ENCODE measurements at regions not wholly inside any gene's neighbourhood (a gene's known extent, or its start where the extent isn't known, plus 50 kb on each side); places are given as distances from the start of the nearest gene placed in this dataset.

DNA sequence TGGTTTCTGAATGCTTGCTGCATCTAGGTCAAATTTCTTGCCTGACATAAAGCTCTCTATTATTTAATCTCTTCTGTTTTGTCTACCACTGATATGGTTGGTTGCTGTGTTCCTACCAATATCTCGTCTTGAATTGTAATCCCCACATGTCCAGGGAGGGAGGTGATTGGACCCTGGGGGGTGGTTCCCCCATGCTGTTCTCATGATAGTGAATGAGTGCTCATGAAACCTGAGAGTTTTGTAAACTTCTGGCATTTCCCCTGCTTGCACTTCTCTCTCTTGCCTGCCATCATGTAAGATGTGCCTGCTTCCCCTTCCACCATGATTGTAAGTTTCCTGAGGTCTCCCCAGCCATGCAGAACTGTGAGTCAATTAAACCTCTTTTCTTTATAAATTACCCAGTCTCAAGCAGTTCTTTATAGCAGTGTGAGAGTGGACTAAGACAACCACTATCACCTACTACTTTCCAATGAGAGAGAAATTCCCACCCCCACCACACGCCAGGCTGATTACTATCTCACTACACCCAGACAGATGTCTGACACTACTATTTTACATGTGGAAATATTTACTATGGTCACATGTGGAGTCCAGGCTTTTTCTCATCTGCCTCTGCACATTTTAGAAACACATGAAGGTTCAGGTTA, 69.2 kb upstream of the ATP2B1 start:
- Histone ChIP-seq H3K27ac (no peak overlapping the region), H3K27me3 (no peaks in the 10 kb centered on the region), H3K4me1 (no peaks in the 10 kb centered on the region), H3K4me3 (no peak overlapping the region), H3K36me3 (no peaks in the 10 kb centered on the region), H3K9me3 (no peaks in the 10 kb centered on the region)
- TF ChIP-seq EP300 (IDR thresholded peaks at IDR 0.05) (no peak), POLR2A (IDR thresholded peaks at IDR 0.05) (no peak), POLR2AphosphoS5 (IDR thresholded peaks at IDR 0.05) (no peak)
- TF ChIP-seq, protein P1, sequence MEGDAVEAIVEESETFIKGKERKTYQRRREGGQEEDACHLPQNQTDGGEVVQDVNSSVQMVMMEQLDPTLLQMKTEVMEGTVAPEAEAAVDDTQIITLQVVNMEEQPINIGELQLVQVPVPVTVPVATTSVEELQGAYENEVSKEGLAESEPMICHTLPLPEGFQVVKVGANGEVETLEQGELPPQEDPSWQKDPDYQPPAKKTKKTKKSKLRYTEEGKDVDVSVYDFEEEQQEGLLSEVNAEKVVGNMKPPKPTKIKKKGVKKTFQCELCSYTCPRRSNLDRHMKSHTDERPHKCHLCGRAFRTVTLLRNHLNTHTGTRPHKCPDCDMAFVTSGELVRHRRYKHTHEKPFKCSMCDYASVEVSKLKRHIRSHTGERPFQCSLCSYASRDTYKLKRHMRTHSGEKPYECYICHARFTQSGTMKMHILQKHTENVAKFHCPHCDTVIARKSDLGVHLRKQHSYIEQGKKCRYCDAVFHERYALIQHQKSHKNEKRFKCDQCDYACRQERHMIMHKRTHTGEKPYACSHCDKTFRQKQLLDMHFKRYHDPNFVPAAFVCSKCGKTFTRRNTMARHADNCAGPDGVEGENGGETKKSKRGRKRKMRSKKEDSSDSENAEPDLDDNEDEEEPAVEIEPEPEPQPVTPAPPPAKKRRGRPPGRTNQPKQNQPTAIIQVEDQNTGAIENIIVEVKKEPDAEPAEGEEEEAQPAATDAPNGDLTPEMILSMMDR (IDR thresholded peaks at IDR 0.05) = no peak
- DNase-seq = no peak
- WGBS, 5 donors = 59 to 78% (median 72%) methylated on average over 2 of the region's 2 CpGs
- intact Hi-C loops (cut with DNase I; ENCODE audit: low total_unique reads) = no loop called here

DNA sequence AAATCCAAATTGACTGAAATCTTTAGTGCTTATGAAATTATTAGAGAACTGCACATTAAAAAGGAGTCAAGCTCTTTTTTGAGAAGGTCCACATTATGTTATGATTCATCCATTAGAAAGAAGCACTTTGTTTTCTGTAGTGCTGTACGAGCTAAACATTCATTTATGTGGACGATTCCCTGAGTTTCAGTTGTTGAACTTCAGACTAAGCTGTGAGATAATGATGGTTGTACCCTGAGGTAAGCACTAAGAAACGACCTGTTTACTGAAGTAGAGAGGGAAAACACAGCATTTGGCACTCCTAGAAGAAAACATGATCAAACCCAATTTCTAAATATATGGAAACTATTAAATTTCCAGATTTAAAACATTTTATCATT, 67.3 kb upstream of the ATP2B1 start:
- no peak for DNase-seq
- H3K27me3 ChIP-seq = no peaks in the 10 kb centered on the region
- no peak overlapping the region for H3K27ac ChIP-seq
- TF ChIP-seq, protein P1 (IDR thresholded peaks at IDR 0.05) = no peak
- TF ChIP-seq POLR2AphosphoS5 (IDR thresholded peaks at IDR 0.05) (no peak), EP300 (IDR thresholded peaks at IDR 0.05) (no peak), POLR2A (IDR thresholded peaks at IDR 0.05) (no peak)
- no peaks in the 10 kb centered on the region for H3K36me3 ChIP-seq
- H3K9me3 ChIP-seq = no peaks in the 10 kb centered on the region
- H3K4me1 ChIP-seq = no peaks in the 10 kb centered on the region
- intact Hi-C loops (cut with DNase I; ENCODE audit: low total_unique reads) = no loop called here
- no peak overlapping the region for H3K4me3 ChIP-seq
- 43 to 53% (median 50%) methylated on average over 3 of the region's 3 CpGs for whole genome bisulfite sequencing, 5 donors

DNA sequence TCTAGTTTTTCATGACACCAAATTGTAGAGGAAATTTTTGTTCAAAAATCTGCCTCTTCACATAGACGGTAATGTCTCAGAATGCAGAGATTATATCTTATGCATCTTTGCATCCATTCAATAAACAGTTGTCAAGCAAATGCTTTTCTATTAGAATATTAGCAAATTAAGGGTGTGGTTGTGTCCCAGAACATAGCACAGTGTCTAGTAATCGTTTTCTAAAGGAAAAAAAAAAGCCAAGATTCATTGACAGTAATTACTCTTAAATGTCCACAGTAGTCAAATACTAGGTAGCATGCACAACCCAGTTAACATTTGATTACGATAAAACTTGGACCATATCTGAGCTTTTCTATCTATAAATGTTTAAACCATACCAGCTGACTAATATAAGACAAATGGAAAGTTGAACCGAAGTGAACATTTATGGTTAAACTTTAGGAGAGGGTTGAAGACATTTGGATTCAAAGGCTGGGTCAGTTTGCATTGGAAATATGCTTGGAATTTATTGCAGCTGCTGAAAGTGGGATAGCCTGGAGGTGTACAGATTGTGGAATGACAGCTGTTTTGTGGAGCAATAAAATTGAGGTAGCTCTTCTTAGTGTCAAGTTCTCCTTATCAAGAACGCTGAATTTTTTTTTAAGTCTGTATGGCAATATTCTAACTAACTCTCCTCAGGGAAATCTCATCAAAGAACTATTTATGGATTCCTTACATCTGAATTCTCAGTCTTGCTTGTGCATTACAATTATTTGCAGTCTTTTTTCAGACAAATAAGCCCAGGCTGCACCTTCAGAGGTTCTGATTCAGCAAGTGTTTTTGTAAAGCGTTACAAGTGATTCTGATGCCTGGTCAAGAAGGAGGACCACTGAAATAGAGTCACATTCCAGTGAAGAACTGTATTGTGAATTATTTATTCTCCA, 66.7 kb upstream of the ATP2B1 start:
- Histone ChIP-seq H3K27me3 (no peaks in the 10 kb centered on the region), H3K9me3 (no peaks in the 10 kb centered on the region), H3K27ac (no peak overlapping the region), H3K4me1 (no peaks in the 10 kb centered on the region), H3K4me3 (no peak overlapping the region), H3K36me3 (no peaks in the 10 kb centered on the region)
- WGBS, 5 donors = 45 to 60% (median 54%) methylated on average over 6 of the region's 6 CpGs
- TF ChIP-seq, protein P1 (IDR thresholded peaks at IDR 0.05) = no peak
- TF ChIP-seq POLR2A (IDR thresholded peaks at IDR 0.05) = no peak
- no peak for TF ChIP-seq EP300 (IDR thresholded peaks at IDR 0.05)
- no peak for TF ChIP-seq POLR2AphosphoS5 (IDR thresholded peaks at IDR 0.05)
- DNase-seq = no peak
- intact Hi-C loops (cut with DNase I; ENCODE audit: low total_unique reads) = no loop called here

DNA sequence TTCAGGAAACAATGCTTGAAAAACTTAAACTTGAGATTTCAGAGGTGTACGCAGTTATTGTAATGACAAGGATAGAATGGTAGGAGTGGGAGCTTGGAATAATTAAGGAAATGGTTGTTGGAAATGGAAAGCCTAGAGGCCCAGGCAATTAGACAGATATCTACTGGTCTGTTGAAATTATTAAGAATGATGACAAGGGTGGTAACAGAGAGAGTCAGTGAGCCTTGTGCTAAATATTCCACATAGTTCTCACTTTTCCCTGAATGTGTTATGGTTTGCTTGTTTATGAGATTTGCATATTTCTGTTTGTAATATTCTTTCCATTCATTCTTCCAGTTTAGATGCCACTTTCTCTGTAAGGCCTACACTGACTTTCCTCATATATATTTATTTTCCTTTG, 66.0 kb upstream of the ATP2B1 start:
- TF ChIP-seq, protein P1 (IDR thresholded peaks at IDR 0.05) = no peak
- TF ChIP-seq POLR2A (IDR thresholded peaks at IDR 0.05) (no peak), EP300 (IDR thresholded peaks at IDR 0.05) (no peak), POLR2AphosphoS5 (IDR thresholded peaks at IDR 0.05) (no peak)
- H3K9me3 ChIP-seq = no peaks in the 10 kb centered on the region
- no peak overlapping the region for H3K4me3 ChIP-seq
- no peak overlapping the region for H3K27ac ChIP-seq
- 95 to 100% (median 98%) methylated on average over 1 of the region's 1 CpG for WGBS, 5 donors
- H3K4me1 ChIP-seq = no peaks in the 10 kb centered on the region
- DNase-seq = no peak
- H3K27me3 ChIP-seq = no peaks in the 10 kb centered on the region
- H3K36me3 ChIP-seq = no peaks in the 10 kb centered on the region
- intact Hi-C loops (cut with DNase I; ENCODE audit: low total_unique reads) = no loop called here

All from stomach (tissue), 8 donors.